HCT116 (cell line): ENCODE measurements at regions not wholly inside any gene's neighbourhood (a gene's known extent, or its start where the extent isn't known, plus 50 kb on each side); places are given as distances from the start of the nearest gene placed in this dataset.

Source experiments
- ATAC-seq: fragments of 200-7000 bp; cut with Tn5 transposase; 2 replicates; pipeline ENCODE4 v1.9.1; 2020; ENCODE audit warnings: mild to moderate bottlenecking, moderate library complexity
- BruUV-seq: library from RNA; stranded (reverse); fragments of 400-500 nt; replicated peaks from 2 replicates; lab custom pipeline; 2021; lab: Mats Ljungman, UMichigan
- CTCF ChIA-PET: fragments of 300-600 bp; sonication (Branson Sonifier 250); formaldehyde crosslinking; loops from one replicate; lab custom pipeline; 2021; ENCODE audit warnings: antibody characterized with exemption; lab: Charles Lee
- POLR2A ChIA-PET: fragments of 300-600, 350-600 bp; sonication (Branson Sonifier 250); formaldehyde crosslinking; loops from one replicate; lab custom pipeline; 2021; ENCODE audit warnings: antibody characterized with exemption; lab: Charles Lee
- RAD21 ChIA-PET, 2 experiments: fragments of 300-600 bp; sonication (Branson Sonifier 250); formaldehyde crosslinking; loops; one replicate each; lab custom pipeline; 2023; ENCODE audit warnings: low total read pairs in 2 of 2; ENCODE audit not compliant: uncharacterized antibody in 2 of 2, unreplicated experiment in 2 of 2, low non-redundant PET in 1 of 2; lab: Charles Lee
- DNase-seq: peaks from one replicate; pipeline ENCODE4 v3.0.0-alpha.2; 2010; ENCODE audit warnings: low read depth, low spot score
- H2AFZ ChIP-seq: fragments of 200-600 bp; shearing (Covaris generic), sonication (generic); 2 replicates; pipeline ENCODE4 v1.6.1; 2017; ENCODE audit warnings: low read depth, mixed run types, mixed read lengths, antibody characterized with exemption, low read length; ENCODE audit not compliant: poor library complexity, severe bottlenecking
- H3K27ac ChIP-seq: 2 replicates; pipeline ENCODE4 v1.5.1; 2012; ENCODE audit warnings: low read depth, low read length
- H3K27me3 ChIP-seq: fragments of 200-600 bp; sonication (generic); 2 replicates; pipeline ENCODE4 v1.6.1; 2016; ENCODE audit warnings: mixed run types, low read length, mixed read lengths; ENCODE audit not compliant: insufficient read depth
- H3K36me3 ChIP-seq, 2 experiments: fragments of 200-500 bp in 1 of 2; fragments of 200-600 bp in 1 of 2; sonication (Bioruptor generic) in 1 of 2; sonication (generic) in 1 of 2; 2 replicates each; pipeline versions ENCODE4 v1.5.1 to v1.6.1; 2014 to 2016; ENCODE audit warnings: low read length in 2 of 2, inconsistent platforms in 1 of 2, mixed read lengths in 1 of 2, mixed run types in 1 of 2; ENCODE audit not compliant: insufficient read depth in 2 of 2, control insufficient read depth in 1 of 2
- H3K4me1 ChIP-seq, 2 experiments: fragments of 200-600 bp in 1 of 2; sonication (generic) in 1 of 2; 2 replicates each; pipeline versions ENCODE4 v1.5.1 to v1.6.1; 2012 to 2017; ENCODE audit warnings: low read length in 2 of 2, inconsistent platforms in 1 of 2, mild to moderate bottlenecking in 1 of 2, mixed read lengths in 1 of 2, mixed run types in 1 of 2, moderate library complexity in 1 of 2; ENCODE audit not compliant: insufficient read depth in 2 of 2, control insufficient read depth in 1 of 2
- H3K4me2 ChIP-seq: fragments of 200-600 bp; sonication (generic); 2 replicates; pipeline ENCODE4 v1.6.1; 2017; ENCODE audit warnings: mixed run types, low read length, mixed read lengths
- H3K4me3 ChIP-seq, 2 experiments: fragments of 200-600 bp in 1 of 2; sonication (generic) in 1 of 2; replicated peaks in 1 of 2; 2 replicates each; pipeline ENCODE4 v1.5.1; 2011 to 2016; ENCODE audit warnings: low read length in 2 of 2, control low read depth in 1 of 2, low read depth in 1 of 2, mild to moderate bottlenecking in 1 of 2, mixed read lengths in 1 of 2, mixed run types in 1 of 2
- H3K79me2 ChIP-seq: fragments of 200-600 bp; sonication (generic); 2 replicates; pipeline ENCODE4 v1.6.1; 2017; ENCODE audit warnings: mild to moderate bottlenecking, mixed run types, low read length, moderate library complexity, mixed read lengths; ENCODE audit not compliant: insufficient read depth
- H3K9ac ChIP-seq: fragments of 200-600 bp; sonication (generic); 2 replicates; pipeline ENCODE4 v1.6.1; 2016; ENCODE audit warnings: low read length, mixed read lengths
- H3K9me2 ChIP-seq: fragments of 200-600 bp; sonication (generic), shearing (Covaris generic); 2 replicates; pipeline ENCODE4 v1.6.1; 2017; ENCODE audit warnings: mixed run types, mild to moderate bottlenecking, moderate library complexity; ENCODE audit not compliant: insufficient read depth
- H3K9me3 ChIP-seq, 2 experiments: fragments of 200-500 bp in 1 of 2; fragments of 200-600 bp in 1 of 2; sonication (Bioruptor generic) in 1 of 2; sonication (generic) in 1 of 2; 2 replicates each; pipeline ENCODE4 v1.6.1; 2014 to 2017; ENCODE audit warnings: low read length in 2 of 2, mixed read lengths in 2 of 2, inconsistent platforms in 1 of 2, low read depth in 1 of 2, mild to moderate bottlenecking in 1 of 2, mixed run types in 1 of 2, moderate library complexity in 1 of 2; ENCODE audit not compliant: control insufficient read depth in 1 of 2, insufficient read depth in 1 of 2
- H4K20me1 ChIP-seq: fragments of 200-600 bp; sonication (generic), shearing (Covaris generic); 2 replicates; pipeline ENCODE4 v1.6.1; 2017; ENCODE audit warnings: mixed run types, mild to moderate bottlenecking, moderate library complexity; ENCODE audit not compliant: insufficient read depth
- CBX3 ChIP-seq: IDR thresholded peaks from 2 replicates; pipeline ENCODE4 v1.6.1; 2012; ENCODE audit warnings: low read depth
- CEBPB ChIP-seq: IDR thresholded peaks from 2 replicates; pipeline ENCODE4 v1.6.1; 2012; ENCODE audit warnings: low read depth
- EZH2 ChIP-seq: fragments of 200-600 bp; sonication (generic); IDR thresholded peaks from 2 replicates; pipeline ENCODE4 v1.6.1; 2017; ENCODE audit warnings: antibody characterized with exemption, mixed run types
- EZH2phosphoT487 ChIP-seq: fragments of 200-600 bp; IDR thresholded peaks from 2 replicates; pipeline ENCODE4 v1.6.1; 2018; ENCODE audit warnings: antibody characterized with exemption, borderline replicate concordance
- RAD21 ChIP-seq: IDR thresholded peaks from 2 replicates; pipeline ENCODE4 v1.6.1; 2012; ENCODE audit warnings: low read depth, mild to moderate bottlenecking
- SIN3A ChIP-seq: IDR thresholded peaks from 2 replicates; pipeline ENCODE4 v1.6.1; 2012; ENCODE audit warnings: low read depth
- SP1 ChIP-seq: IDR thresholded peaks from 2 replicates; pipeline ENCODE4 v1.6.1; 2012; ENCODE audit warnings: low read depth
- SRF ChIP-seq: IDR thresholded peaks from 2 replicates; pipeline ENCODE4 v1.6.1; 2012; ENCODE audit warnings: low read depth
- TCF7L2 ChIP-seq: IDR thresholded peaks from 2 replicates; pipeline ENCODE4 v1.7.0; 2011; ENCODE audit warnings: borderline replicate concordance, inconsistent platforms; ENCODE audit not compliant: insufficient read depth, insufficient read length; ENCODE audit errors: extremely low read depth
- ZNF274 ChIP-seq: fragments of 200-500 bp; sonication (Bioruptor generic); IDR thresholded peaks from 2 replicates; pipeline ENCODE4 v1.6.1; 2014; ENCODE audit warnings: mild to moderate bottlenecking, low read depth, low read length, inconsistent platforms
- intact Hi-C: fragments of 100-400 bp; cut with micrococcal nuclease; formaldehyde crosslinking; loops from 2 replicates; pipeline ENCODE4 v1.10.0; 2022
- TF ChIP-seq, protein P1 (sequence below): IDR thresholded peaks from 2 replicates; pipeline ENCODE4 v1.6.1; 2012
- TF ChIP-seq, protein P2 (sequence below), 3 experiments: fragments of 200-600 bp in 1 of 3; sonication (generic) in 1 of 3; IDR thresholded peaks in 2 of 3; conservative IDR thresholded peaks in 1 of 3; 2 replicates each; pipeline ENCODE4 v1.5.1; 2012 to 2017; ENCODE audit warnings: low read depth in 2 of 3, low read length in 2 of 3, antibody characterized with exemption in 1 of 3, borderline replicate concordance in 1 of 3, control low read depth in 1 of 3, mild to moderate bottlenecking in 1 of 3, mixed read lengths in 1 of 3, mixed run types in 1 of 3, moderate library complexity in 1 of 3; ENCODE audit not compliant: insufficient read depth in 1 of 3

DNA sequence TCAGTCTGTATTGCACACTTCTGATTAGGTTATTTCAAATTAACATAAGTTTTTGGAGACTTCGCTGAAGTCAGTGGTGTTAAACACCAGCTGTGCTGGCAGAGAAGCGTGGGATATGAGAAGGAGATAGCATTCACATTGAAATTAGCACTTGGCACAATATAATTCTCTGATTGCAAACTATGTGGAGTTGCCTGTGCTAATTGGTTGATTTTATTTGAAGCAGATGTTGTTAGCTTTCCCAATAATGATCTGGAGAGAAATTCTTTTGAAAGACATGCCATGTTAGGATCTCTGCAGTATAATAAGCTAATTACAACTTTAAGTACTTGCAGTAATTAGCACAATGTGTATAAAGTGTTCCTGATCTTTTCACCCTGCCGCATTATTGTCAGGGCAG, 367.4 kb upstream of the ARX start:
- no peaks in the 10 kb centered on the region; the same call in 1 of the 2 replicates for H4K20me1 ChIP-seq
- TF ChIP-seq, protein P1, sequence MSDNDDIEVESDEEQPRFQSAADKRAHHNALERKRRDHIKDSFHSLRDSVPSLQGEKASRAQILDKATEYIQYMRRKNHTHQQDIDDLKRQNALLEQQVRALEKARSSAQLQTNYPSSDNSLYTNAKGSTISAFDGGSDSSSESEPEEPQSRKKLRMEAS: no peak
- TF ChIP-seq SIN3A (no peak), CBX3 (no peak), EZH2phosphoT487 (no peak), EZH2 (no peak), RAD21 (no peak), ZNF274 (no peak), CEBPB (no peak), SP1 (no peak), TCF7L2 (no peak), SRF (no peak)
- TF ChIP-seq, protein P2, sequence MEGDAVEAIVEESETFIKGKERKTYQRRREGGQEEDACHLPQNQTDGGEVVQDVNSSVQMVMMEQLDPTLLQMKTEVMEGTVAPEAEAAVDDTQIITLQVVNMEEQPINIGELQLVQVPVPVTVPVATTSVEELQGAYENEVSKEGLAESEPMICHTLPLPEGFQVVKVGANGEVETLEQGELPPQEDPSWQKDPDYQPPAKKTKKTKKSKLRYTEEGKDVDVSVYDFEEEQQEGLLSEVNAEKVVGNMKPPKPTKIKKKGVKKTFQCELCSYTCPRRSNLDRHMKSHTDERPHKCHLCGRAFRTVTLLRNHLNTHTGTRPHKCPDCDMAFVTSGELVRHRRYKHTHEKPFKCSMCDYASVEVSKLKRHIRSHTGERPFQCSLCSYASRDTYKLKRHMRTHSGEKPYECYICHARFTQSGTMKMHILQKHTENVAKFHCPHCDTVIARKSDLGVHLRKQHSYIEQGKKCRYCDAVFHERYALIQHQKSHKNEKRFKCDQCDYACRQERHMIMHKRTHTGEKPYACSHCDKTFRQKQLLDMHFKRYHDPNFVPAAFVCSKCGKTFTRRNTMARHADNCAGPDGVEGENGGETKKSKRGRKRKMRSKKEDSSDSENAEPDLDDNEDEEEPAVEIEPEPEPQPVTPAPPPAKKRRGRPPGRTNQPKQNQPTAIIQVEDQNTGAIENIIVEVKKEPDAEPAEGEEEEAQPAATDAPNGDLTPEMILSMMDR (IDR thresholded peaks at IDR 0.05 in 2 of 3, conservative IDR thresholded peaks at IDR 0.05 in 1 of 3; ENCODE audit: borderline replicate concordance in 1 of 3, insufficient read depth in 1 of 3, low read depth in 2 of 3, low read length in 2 of 3): no peak
- H3K4me2 ChIP-seq: no peak overlapping the region
- POLR2A ChIA-PET: no interaction called here
- no peaks in the 10 kb centered on the region for H3K9me2 ChIP-seq
- H3K9ac ChIP-seq: no peak overlapping the region
- intact Hi-C loops: no loop called here
- no peaks in the 10 kb centered on the region for H3K36me3 ChIP-seq
- RAD21 ChIA-PET: no interaction called here
- DNase-seq: no peak
- H3K27me3 ChIP-seq: no peaks in the 10 kb centered on the region
- no peaks in the 10 kb centered on the region for H3K4me1 ChIP-seq
- no peak overlapping the region for H3K27ac ChIP-seq
- BruUV-seq: no TSS peak
- no peaks in the 10 kb centered on the region for H3K79me2 ChIP-seq
- no peaks in the 10 kb centered on the region for H3K9me3 ChIP-seq
- no peak for ATAC-seq
- no peak overlapping the region for H3K4me3 ChIP-seq
- H2AFZ ChIP-seq: no peak overlapping the region
- CTCF ChIA-PET: no interaction called here
